Mucosa of descending colon (tissue), 3 donors: ENCODE measurements at regions not wholly inside any gene's neighbourhood (a gene's known extent, or its start where the extent isn't known, plus 50 kb on each side); places are given as distances from the start of the nearest gene placed in this dataset.
"Not testable (repeated sequence)": the region's sequence is repeated elsewhere in the genome, so short reads cannot be mapped to it uniquely, and the experiment has no call there.

Experiments
- ATAC-seq: fragments of 200-7000 bp; cut with Tn5 transposase; one replicate; pipeline ENCODE4 v1.9.1; 2020; ENCODE audit warnings: mild to moderate bottlenecking, moderate library complexity
- DNase-seq, 3 donors: peaks; one replicate each; pipeline ENCODE4 v3.0.0-alpha.2; 2020
- H3K36me3 ChIP-seq: fragments of 200-600 bp; one replicate; pipeline ENCODE4 v1.8.0; 2021; ENCODE audit warnings: low read depth, mild to moderate bottlenecking
- H3K4me1 ChIP-seq: fragments of 200-600 bp; one replicate; pipeline ENCODE4 v1.8.0; 2021; ENCODE audit warnings: low read depth, mild to moderate bottlenecking
- H3K4me3 ChIP-seq: fragments of 200-600 bp; one replicate; pipeline ENCODE4 v1.8.0; 2021; ENCODE audit warnings: mild to moderate bottlenecking
- H3K9me3 ChIP-seq: fragments of 200-600 bp; one replicate; pipeline ENCODE4 v1.8.0; 2021; ENCODE audit warnings: mild to moderate bottlenecking
- intact Hi-C, 2 donors: fragments of 100-400 bp; cut with DNase I in 1 of 2; cut with micrococcal nuclease in 1 of 2; formaldehyde crosslinking; loops; one replicate each; pipeline versions ENCODE4 v1.11.0 to v1.11.1; 2022; cut with DNase I, micrococcal nuclease
- TF ChIP-seq, protein P1 (sequence below): fragments of 200-600 bp; IDR thresholded peaks from one replicate; pipeline ENCODE4 v1.8.0; 2022; ENCODE audit warnings: antibody characterized with exemption, mild to moderate bottlenecking
- donor health status: DM: no; HTN: no; CAD: no; lungs with moderate emphysema.
- donor health status: DM: no; HTN: no; CAD: no.
- donor health status: DM: no; HTN: yes; CAD: no.

DNA sequence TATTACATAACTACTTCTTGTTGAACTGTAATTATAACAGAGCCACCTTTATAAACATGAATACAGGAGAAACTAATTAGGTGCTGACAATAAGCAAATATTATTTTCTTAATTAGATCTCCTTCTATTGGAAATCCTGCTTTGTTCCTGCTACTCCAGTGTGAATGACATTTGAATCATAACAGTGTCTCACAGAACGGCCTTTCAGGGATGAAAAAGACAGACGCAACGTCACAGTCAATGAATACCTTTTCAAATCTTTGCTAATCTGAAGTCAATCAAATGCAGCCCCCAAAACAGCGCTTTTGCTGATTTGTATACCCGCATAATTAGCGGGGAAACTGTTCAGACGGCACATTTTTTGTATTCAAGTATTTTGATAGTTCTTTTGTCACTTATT lies 240.4 kb upstream of the CDH8 start:
- no peaks in the 10 kb centered on the region for H3K36me3 ChIP-seq
- no peaks in the 10 kb centered on the region for H3K4me1 ChIP-seq
- intact Hi-C loops: no loop called here
- no peak overlapping the region for H3K4me3 ChIP-seq
- ATAC-seq (no peak), DNase-seq (no peak)
- TF ChIP-seq, protein P1, sequence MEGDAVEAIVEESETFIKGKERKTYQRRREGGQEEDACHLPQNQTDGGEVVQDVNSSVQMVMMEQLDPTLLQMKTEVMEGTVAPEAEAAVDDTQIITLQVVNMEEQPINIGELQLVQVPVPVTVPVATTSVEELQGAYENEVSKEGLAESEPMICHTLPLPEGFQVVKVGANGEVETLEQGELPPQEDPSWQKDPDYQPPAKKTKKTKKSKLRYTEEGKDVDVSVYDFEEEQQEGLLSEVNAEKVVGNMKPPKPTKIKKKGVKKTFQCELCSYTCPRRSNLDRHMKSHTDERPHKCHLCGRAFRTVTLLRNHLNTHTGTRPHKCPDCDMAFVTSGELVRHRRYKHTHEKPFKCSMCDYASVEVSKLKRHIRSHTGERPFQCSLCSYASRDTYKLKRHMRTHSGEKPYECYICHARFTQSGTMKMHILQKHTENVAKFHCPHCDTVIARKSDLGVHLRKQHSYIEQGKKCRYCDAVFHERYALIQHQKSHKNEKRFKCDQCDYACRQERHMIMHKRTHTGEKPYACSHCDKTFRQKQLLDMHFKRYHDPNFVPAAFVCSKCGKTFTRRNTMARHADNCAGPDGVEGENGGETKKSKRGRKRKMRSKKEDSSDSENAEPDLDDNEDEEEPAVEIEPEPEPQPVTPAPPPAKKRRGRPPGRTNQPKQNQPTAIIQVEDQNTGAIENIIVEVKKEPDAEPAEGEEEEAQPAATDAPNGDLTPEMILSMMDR: no peak
- H3K9me3 ChIP-seq: no peaks in the 10 kb centered on the region

DNA sequence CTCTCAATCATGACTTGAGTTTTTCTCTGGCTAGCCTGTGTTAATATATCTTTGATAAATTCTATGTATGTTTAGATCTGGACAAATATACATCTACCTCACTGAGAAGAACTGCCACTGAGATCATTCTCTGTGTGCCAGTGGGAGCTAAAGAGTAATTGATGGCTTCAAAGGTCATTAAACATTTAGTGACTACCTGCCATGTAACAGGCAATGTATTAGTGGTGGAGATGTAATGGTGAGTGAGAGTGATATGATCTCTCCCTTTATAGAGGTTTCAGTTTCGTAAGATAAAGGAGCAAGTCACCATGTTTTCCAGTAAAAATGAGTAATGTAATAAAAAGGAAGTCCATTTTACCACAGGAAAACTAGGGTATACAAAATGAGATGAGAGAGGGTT lies 235.8 kb upstream of the CDH8 start:
- ATAC-seq: no peak
- intact Hi-C loops: no loop called here
- TF ChIP-seq, protein P1: no peak

DNA sequence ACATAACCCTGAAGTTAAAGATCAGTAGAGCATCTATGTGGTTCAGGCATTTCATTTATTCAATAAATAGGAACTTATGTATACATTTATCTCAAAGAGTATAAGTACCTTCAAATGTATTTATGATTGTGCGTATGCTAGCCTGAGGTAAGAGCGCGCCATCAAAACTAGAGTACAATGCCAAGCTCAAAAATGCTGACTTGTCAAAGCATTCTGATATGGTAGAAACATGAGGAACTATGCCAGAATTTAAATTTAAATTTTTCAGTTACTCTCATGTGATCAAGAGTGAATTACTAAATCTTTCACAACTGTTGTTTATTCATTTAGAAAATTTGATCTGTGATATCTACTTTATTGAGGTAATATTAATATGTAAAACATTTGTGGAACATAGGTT lies 225.5 kb upstream of the CDH8 start:
- ATAC-seq (no peak), DNase-seq (no peak)
- no peak overlapping the region for H3K4me3 ChIP-seq
- H3K36me3 ChIP-seq: no peaks in the 10 kb centered on the region
- intact Hi-C loops: no loop called here
- TF ChIP-seq, protein P1: no peak
- H3K9me3 ChIP-seq: peaks cover 10% of the 10 kb centered on the region
- H3K4me1 ChIP-seq: no peaks in the 10 kb centered on the region

More for the DNA sequence above, 235.8 kb upstream of the CDH8 start:
- no peak for DNase-seq
- Histone ChIP-seq H3K9me3 (no peaks in the 10 kb centered on the region), H3K36me3 (no peaks in the 10 kb centered on the region), H3K4me1 (no peaks in the 10 kb centered on the region), H3K4me3 (no peak overlapping the region)

DNA sequence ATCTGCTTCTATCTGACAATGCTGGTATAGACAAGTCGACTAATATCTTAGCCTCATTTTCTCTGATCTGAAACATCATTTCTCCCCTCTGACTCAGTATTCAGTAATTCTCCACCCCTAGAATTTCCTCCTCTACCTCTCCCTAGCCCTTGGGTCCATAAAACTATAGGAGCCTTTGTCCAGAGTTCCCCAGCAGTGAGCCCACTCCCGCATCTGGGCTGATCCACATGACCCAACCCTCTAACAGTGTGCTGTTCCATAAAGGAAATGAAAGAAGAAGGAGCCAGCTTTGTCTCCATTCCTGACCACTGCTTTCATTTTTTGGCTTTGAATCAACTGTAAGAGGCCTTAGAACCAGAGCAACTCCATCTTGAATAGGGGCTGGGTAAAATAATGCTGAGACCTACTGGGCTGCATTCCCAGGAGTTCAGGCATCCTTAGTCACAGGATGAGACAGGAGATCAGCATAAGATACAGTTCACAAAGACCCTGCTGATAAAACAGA lies 222.7 kb upstream of the CDH8 start:
- ATAC-seq, H3K9me3 ChIP-seq, H3K4me3 ChIP-seq, DNase-seq, H3K4me1 ChIP-seq, H3K36me3 ChIP-seq, intact Hi-C loops: not testable (repeated sequence)

DNA sequence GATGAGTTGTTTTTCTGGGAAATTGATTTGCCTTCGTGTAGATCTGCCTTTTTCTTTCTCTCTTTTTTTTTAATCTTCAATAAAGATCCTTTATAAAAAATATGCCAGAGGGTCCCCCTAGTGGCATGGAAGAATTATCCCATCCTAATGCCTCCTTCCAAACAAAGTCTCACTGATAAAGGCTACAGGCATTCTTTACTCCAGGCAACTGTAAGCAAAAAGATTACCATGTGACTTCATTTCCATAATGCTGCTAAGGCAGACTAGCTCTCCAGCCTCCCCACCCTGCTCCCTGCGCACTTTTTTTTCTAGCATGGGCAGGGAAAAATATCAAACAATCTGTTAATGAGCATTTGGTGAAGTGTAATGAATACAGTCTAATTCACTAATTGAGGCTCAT lies 220.2 kb upstream of the CDH8 start:
- no peak for DNase-seq
- no peaks in the 10 kb centered on the region for H3K4me1 ChIP-seq
- no peak for ATAC-seq
- H3K36me3 ChIP-seq: no peaks in the 10 kb centered on the region
- H3K9me3 ChIP-seq: no peaks in the 10 kb centered on the region
- intact Hi-C loops: no loop called here
- H3K4me3 ChIP-seq: no peak overlapping the region
- TF ChIP-seq, protein P1: no peak

DNA sequence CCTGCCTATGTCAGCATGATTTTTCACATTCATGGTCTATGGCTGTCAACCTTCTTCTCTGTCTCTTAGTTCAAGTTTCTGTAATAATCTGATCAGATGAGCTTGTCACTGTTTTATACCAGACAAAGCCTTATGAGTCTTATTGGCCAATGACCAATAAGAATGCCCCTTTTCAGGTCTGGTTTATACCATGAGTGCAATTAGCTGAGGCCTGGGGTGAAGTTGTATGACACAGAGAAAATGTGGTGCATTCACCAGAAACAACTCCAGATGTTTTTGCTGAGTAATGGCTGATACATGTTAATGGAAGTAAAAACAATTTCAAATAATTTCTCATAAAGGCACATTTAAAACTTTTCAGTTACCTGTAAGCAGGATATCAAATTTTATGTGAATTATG lies 218.6 kb upstream of the CDH8 start:
- no peak overlapping the region for H3K4me3 ChIP-seq
- no peak for DNase-seq
- TF ChIP-seq, protein P1: no peak
- H3K4me1 ChIP-seq: no peaks in the 10 kb centered on the region
- no peak for ATAC-seq
- no peaks in the 10 kb centered on the region for H3K9me3 ChIP-seq
- intact Hi-C loops: no loop called here
- H3K36me3 ChIP-seq: no peaks in the 10 kb centered on the region
